ENCODE measurements at regions not wholly inside any gene's neighbourhood (a gene's known extent, or its start where the extent isn't known, plus 50 kb on each side); places are given as distances from the start of the nearest gene placed in this dataset.
"Not testable (repeated sequence)": the region's sequence is repeated elsewhere in the genome, so short reads cannot be mapped to it uniquely, and the experiment has no call there.

DNA sequence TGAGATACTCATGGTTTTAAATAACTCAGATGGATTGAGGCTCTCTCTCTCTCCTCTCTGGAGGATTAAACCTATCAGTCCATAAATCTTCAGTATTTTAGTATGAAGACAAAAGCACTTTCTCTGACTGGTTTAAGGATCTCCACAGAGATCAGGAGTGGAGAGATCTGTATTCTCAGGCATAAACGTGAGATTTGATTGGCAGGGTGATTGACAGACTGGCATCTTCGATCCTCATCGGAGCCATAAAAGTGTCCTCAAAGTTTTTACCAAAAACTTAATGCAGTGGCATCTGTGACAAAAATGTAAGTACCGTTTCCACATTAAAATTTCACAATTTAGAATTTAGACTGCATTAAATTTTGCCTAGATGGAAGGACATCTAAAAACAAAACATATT lies 870.1 kb downstream of the KCNJ2 start:
- DNase-seq = no peak

DNA sequence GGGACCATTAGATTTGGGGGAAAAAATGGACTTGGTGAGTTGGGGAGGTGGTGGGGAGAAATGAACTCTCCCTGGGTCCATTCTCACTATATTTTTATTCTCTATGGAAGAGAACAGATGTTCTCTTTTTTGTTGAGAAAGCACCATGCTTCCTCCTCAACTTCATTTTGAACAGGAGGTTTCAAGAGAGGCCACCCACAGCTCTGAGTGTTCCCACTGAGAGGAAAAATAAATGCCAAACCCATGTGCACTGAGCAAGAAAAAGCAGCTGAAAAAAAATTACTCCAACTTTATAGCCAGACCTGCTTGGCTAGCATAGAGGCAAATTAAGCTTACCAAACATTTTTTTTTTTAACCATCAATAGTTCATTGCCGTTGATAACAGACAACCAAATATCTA lies 883.6 kb downstream of the KCNJ2 start:
- no peak for DNase-seq

DNA sequence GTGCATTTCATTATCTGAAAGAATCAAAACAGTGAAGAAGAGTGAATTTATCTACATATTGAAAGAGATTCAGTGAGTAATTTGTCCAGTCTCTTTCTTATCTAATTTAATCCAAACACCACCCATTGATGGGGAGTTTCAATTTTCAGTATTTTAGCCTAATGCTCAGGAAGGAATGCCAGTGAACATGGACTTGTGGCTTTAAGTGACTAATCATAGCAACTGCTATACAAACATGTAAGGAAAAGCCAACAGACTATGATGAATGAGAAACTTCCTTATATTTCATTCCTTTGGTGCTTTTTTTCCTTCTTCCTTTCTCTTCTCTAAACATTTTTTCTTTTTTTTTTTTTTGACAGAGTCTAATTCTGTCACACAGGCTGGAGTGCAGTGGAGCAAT lies 885.8 kb downstream of the KCNJ2 start:
- no peak for DNase-seq

DNA sequence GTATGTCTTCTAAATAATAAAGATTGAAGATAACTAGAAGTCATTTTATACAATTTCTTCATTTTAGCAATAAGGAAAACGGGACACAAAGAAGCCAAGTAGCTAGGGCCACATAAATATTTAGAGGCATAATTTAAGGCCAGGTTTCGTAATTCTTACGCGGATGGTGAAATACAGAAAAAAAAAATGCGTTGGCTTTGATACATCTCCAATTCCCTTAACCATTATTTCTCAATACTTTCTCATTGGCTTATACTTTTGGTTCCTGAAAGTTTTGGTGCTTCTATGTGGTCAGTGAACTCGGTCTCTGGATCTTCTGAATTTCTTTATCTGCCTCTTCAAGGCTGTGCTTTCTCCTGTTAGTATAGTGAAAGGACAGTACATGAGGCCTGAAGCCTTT lies 888.1 kb downstream of the KCNJ2 start:
- DNase-seq = no peak

DNA sequence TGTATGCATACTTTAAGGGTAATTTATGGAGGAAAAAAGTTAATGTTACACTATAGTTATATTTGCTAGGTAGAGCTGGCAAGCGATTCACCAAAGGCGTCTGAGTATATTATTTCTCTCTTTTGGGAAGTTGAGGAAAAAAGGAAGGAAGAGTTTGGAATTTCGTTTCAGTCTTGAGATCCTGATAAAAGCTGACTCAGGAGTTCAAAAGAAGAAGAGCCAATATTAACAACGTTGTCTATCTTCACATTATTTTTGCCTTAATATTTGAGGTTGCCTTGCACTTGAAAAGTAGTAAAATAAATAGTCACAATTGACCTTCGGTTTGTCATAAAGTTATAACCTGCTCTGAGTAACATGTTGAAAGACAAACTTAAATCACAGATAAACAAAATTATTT lies 888.6 kb downstream of the KCNJ2 start:
- no peak for DNase-seq

DNA sequence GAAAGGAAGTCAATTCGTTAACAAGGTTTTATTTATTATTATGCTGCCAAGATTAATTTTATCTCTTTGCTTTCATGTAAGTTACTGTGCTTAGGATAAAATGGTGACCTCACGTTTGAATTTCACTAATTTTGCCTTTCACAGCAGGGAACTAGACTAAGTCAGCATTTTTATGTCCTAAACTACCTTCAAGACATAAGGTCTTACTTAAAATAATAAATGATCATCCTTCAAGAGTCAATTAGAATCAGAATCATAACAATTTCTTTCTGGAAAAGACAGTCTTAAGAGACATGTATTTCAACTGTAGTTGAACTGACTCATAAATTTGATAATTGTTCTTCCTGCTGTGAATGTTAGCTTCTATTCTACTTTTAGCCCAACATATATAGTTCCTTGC lies 893.8 kb downstream of the KCNJ2 start:
- DNase-seq = no peak

DNA sequence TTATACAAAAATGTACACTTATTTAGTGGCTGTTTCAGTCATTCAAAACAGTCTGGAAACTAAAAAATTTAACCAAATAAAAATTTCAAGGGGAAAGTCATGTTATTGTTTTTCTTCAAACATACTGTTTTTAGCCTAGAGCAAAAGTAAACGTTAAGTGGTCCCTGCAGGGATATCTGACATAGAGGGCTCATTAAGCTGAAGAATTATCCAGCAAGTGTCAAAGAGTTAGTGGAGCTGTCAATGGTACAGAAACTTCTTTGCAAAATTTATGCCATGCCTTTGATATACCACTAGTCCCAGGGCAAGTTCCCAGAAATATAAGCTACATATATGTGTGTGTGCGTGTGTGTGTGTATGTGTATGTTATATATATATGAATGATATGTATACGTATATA lies 894.2 kb downstream of the KCNJ2 start:
- DNase-seq = no peak

DNA sequence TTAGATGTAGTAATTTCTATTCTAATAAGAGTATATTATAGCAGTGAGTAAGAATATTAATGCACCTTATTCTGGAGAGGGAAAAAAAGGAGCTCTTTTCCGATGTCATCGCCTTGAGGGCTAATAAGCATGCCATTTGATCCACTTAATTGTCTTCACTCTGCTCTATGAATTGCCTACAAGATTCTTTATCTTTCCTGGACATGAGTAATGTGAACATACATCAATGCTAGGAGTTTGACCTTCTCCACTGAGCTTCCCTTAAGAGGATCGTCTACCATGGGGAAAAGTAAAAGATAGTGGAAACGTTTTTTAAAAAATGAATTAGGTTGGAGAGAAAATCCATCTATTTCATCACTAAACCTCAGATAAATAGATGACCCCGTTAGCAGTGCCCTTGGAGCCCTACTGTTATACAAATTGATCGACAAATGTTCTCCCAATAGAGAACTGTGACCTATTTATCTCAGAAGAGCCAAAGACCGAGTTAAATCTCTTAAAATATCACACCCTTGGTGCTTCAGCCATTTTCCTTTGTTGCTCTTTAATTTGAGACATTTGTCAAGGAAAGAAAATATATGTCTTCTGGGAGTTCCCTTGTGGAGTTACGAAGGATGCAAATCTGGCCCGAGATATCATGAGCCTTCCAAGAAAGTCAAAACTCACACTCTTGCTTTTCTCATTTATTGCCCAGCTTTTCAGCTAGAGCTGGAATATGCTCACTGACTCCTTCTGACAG lies 898.5 kb downstream of the KCNJ2 start:
- DNase-seq = no peak

DNA sequence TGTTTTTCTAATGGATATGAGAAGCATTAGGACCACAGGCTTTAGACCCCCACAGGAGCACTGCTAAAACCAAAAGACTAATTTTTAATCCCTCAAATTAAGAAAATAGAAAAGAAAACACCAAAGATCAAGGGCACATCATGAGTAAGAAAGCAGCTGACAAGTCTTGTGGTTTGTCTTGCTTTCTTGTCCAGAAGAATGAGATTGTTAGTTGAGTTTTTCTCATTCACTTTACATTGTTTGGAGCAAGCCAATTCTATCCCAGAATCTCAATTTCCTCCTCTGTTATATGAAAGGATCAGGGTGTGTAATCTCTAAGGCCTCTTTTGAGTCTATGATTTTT lies 899.0 kb downstream of the KCNJ2 start:
- DNase-seq = no peak

DNA sequence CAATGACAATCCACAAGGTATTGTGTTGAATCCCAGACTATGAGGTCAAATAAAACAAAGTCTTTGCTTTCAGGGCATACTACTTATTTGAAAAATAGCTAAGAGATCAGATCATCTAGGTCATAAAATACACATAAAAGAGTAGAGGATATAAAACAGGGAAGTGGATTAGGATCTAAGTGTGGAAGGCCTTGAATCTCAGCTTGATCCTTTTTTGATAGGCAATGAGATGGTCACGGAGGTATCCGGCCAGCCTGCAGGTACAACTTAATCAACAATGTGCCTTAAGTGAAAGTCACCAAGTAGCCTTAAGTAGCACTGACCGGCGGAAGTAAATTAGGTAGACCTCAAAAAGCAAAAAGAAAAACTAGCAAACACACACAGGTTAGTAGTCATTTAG lies 901.7 kb downstream of the KCNJ2 start:
- no peak for DNase-seq

DNA sequence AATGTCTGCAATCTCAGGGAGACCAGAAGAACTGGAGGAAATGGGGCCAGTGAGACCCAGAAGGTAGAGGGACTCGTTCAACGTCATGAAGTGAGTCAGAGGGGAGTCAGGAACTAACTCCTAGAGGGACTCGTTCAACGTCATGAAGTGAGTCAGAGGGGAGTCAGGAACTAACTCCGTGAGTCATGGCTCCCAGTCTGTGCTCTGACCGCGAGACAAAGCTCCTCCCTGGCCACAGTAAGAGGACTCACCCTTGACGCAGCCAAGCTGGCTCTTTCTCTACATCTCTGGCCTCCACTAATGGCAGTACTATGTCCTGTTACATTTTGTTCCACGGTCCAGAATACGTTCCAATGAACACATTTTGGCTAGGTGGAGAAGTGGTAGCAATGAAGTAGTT lies 902.5 kb downstream of the KCNJ2 start:
- no peak for DNase-seq

DNA sequence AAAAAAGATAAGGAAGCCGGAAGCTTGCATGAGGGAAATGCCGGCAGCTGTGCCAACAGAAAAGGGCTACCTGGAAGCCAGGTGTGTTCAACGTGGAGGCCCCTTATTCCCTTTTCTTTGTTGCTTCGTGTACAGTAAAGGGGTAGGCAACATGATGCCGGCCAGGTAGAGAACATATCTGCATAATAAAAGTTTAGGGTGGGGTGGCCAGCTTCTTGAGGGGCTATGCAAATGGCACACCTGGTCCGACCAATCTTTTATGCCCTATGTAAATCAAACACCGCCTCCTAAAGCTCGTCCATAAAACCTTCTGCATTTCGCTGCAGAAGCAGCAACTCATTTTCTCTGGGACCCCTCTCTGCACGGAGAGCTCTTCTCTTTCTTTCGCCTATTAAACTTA lies 911.6 kb downstream of the KCNJ2 start:
- no peak for DNase-seq

DNA sequence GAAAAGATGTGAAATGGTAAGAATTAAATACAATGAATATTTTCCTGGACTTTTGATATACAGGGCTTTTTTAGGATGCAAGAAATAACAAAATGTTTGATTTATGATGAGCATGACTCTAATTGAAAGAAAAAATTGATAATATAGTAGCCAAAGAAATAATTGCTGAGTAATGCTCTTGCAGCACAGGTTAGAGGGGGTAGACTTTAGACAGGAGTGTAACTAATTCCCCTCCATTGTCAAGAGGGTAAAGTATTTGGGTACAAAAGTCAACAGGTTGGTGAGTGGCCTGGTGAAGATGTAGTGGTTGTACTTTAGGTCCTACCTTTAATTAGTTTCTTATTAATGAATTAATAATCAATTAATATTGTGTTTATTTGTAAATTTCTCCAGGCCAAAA lies 912.3 kb downstream of the KCNJ2 start:
- DNase-seq = no peak

DNA sequence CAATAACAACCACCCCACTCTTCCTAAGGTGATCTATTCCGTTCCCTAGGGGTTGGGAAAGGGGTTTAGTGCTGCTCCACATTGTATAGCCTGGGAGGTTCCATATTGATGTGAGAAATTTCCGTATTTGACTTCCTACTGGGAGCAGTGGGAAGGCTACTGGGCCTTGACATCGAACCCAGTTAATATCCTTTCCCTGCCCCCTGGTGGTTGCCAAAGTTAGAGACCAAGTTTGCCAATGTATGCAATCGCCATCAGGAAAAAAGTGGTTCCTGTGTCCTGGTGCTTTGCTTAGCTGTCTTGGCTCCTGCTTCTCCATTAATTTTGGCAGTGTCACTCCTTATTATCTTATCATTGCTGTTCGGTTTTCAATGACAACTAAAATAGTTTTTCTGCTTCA lies 914.9 kb downstream of the KCNJ2 start:
- DNase-seq = no peak

DNA sequence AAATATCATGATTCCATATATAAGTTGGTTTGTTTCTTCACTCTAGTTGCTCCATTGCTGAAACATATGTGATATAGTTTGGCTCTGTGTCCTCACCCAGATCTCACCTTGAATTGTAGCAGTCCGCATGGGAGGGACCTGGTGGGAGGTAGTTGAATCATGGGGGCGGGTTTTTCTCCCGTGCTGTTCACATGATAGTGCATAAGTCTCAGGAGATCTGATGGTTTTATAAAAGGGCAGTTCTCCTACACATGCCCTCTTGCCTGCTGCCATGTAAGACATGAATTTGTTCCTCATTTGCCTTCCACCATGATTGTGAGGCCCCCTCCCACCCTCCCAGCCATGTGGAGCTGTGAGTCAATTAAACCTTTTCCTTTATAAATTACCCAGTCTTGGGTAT lies 915.5 kb downstream of the KCNJ2 start:
- DNase-seq = no peak

DNA sequence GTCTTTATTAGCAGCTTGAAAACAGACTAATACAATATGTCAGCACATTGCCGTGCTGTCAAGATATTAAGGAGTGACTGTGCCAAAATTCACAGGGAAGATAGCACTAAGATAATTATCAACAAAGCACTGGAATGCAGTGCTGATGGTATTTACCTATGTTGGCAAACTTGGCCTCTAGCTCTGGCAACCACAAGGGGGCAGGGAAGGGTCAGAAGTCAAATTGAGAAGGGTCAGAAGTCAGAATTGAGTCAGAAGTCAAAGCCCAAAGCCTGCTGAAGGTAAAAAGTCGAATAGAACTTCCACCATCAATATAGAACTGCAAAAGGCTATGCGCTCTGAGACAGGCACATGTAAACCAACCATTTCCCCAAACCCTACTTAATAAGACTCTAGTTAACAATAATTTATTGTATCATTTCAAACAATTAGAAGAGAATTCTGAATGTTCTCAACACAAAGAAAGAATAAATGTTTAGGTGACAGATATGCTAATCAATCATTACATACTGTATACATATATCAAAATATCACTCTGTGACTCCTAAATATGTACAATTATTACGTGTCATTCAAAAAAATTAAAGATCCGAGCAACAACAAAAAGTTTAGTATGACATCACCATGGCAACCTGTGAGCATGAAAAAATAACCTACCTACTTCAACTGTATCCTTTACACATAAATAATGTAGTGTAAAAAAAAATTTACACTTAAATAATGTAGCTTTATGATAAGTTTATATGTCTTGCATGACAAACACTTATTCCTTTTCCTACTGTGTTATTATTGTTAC lies 916.1 kb downstream of the KCNJ2 start:
- DNase-seq = no peak

DNA sequence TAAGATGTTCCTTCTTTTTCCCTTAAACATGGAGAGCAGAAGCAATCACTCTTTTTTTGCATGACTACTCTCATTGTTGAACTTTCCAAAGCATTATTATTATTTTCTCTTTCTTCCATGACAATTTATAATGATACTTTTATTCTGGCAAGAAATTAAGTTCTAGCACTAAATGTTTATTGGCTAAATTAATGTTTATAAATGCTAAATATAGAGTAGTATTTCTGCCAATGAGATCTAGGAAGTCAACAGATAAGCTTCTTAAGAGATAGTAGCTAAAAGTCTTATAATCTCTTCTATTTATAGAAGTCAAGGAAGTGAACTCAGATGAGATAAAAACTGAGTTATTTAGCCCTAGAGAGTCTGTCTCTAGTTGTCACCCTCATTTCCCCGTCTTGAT lies 920.1 kb downstream of the KCNJ2 start:
- no peak for DNase-seq

DNA sequence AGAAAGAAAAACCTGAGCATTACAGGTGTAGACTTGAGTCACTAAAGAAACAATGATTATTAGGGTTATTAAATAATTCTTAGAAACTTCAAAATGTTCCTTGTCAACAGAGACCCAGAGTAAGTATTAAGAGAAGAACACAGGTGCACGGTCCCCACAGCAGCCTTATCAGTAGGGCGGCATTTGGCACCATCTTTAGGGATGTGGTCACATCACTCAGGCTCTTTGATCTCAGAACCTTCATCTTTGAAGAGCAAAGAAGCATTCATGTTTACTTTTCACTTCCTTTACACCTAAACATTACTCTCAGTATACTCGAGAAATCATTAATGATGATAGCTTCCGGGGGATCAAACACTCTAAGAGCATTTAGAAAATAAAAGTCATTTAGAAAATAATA lies 928.7 kb downstream of the KCNJ2 start:
- DNase-seq = no peak

DNA sequence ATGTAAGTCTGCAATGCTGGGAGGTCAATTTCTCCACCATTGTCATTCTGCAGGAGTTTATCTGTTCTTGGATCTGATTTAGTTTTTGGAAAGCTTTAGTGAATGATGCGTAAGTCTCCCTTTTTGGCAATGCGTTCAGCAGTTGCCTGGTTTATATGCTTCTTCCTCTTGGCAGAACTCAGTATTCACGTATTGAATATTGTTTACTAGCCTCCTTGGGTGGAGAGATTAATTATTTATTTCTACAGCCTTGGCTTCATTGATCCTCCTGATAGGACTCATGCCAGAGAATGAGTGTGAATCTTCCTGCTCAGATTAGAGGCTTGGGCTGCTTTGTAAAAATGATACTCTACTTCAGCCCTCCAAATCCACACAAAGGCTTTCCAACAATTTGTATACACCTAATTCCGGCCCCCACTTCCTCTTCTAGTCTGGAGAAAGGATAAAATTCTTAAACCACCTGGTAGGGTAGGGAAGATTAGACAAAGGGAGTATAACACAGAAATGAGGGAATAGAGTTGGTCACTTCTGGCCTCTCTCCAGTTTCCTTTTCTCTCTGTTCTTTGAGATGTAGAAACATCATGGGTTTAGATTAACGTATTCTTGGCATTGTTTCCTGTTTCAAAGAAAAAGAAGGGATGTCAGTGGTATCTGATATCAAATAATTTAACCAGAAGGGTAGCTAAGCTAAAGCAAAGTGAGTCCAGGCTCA lies 929.8 kb downstream of the KCNJ2 start:
- no peak for DNase-seq

DNA sequence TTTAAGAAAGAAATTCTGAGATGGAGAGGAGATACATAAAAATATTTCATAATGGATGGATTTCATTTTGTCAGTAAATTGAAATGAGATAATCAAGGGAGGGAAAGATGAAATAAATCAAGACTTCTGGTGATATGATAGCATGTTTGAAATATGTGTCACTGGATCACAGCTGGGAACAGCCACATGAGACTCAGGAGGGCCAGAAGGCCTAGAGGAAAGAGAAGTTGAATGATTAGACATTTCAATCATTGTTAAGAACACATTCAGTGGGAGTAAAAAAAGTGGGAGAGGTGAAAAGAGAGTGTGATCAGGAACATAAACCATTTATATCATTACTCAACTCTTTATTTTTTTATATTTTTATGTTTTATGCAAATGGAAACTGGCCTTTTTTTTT lies 933.4 kb downstream of the KCNJ2 start:
- no peak for DNase-seq

DNA sequence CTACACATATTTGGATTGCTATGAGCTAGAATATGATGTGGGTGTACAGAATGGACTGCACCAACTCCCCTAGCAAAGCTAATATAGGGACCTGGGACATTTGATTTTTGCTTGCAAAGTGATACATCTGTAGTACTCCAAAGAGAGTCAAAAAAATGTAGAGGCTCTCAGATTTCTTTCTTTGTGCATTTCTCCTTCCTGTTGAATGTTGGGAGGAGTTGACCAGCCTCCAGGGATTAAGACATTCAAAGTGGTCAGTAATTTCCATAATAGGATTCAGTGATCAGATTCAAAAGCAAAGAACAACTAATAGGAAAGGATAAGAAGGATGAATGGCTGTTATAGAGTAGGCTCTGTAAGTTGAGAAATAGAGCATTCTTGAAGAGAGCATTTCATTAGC lies 934.9 kb downstream of the KCNJ2 start:
- DNase-seq = no peak

DNA sequence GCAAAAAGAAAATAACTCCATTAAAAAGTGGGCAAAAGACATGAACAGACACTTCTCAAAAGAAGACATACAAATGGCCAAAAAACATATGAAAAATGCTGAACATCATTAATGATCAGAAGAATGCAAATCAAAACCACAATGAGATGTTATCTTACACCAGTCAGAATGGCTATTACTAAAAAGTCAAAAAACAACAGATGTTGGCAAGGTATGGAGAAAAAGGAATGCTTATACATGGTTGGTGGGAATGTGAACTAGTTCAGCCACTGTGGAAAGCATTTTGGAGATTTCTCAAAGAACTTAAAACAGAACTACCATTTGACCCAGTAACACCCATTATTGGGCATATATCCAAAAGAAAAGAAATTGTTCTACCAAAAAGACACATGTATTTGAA lies 936.7 kb downstream of the KCNJ2 start:
- DNase-seq = not testable (repeated sequence)

DNA sequence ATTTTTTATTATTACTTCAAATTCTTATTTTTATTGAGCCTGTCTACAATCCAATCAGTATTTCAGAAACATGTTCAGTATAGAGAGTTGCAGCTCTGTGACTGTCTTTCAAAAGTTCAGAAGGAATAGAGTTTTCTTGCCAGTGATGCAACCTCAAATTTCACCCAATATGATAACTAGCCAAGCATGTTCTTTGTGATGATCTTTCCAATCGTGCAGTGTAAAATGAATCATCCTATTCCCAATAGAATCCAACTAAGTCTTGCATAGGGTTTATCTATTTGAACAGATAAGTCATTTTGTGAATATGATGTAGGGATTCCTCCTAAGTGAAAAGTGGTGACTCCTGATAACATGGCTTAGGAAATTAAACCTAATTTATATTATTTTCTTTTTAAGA lies 937.8 kb downstream of the KCNJ2 start:
- DNase-seq = no peak

DNA sequence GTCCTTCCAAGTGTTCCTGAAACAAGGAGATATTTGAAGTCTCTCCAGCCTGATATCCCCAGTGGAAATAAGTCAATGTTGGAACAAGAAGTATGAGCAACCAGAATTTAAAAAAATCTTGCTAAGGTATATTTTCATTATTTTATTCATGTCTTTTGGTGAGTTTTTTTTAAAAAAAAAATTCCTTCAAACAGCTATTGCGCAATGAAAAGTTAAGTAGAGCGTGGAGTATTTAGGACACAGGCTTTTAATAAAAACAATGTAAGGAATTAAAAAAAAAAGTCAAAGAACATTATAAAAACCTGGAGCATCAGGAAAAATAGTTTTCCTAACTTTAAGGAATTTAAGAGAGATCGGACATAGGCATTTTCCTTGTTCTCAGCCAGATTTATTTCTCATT lies 940.4 kb downstream of the KCNJ2 start:
- DNase-seq = no peak
